HUES64 (cell line): ENCODE measurements at regions not wholly inside any gene's neighbourhood (a gene's known extent, or its start where the extent isn't known, plus 50 kb on each side); places are given as distances from the start of the nearest gene placed in this dataset.

ENCODE experiments used
- H3K27ac ChIP-seq: 2 replicates; pipeline ENCODE4 v1.7.0; 2013; ENCODE audit warnings: low read depth, low read length, inconsistent platforms
- H3K27me3 ChIP-seq: 2 replicates; pipeline ENCODE4 v1.6.1; 2013; ENCODE audit warnings: mild to moderate bottlenecking, low read length; ENCODE audit not compliant: insufficient read depth
- H3K36me3 ChIP-seq: 2 replicates; pipeline ENCODE4 v1.6.1; 2013; ENCODE audit warnings: mild to moderate bottlenecking, low read length; ENCODE audit not compliant: insufficient read depth
- H3K4me1 ChIP-seq: 2 replicates; pipeline ENCODE4 v1.6.1; 2013; ENCODE audit warnings: mild to moderate bottlenecking, low read length, moderate library complexity; ENCODE audit not compliant: insufficient read depth
- H3K4me3 ChIP-seq: 2 replicates; pipeline ENCODE4 v1.5.1; 2013; ENCODE audit warnings: mild to moderate bottlenecking, low read length, moderate library complexity
- H3K9ac ChIP-seq: 2 replicates; pipeline ENCODE4 v1.6.1; 2013; ENCODE audit warnings: mild to moderate bottlenecking, low read depth, low read length
- H3K9me3 ChIP-seq: 2 replicates; pipeline ENCODE4 v1.6.1; 2013; ENCODE audit warnings: low read depth, low read length; ENCODE audit not compliant: insufficient read depth
- WGBS: fragments of 150-250, 120-280 bp; methylation state at CpG from one replicate; pipeline ENCODE4 v1.1.7; 2013; ENCODE audit warnings: missing lambda C conversion rate; 5-methylcytosine and 5-hydroxymethylcytosine counted together

- Histone ChIP-seq H3K9ac (no peak overlapping the region), H3K4me3 (no peak overlapping the region), H3K4me1 (no peaks in the 10 kb centered on the region), H3K9me3 (no peaks in the 10 kb centered on the region), H3K27me3 (no peaks in the 10 kb centered on the region), H3K27ac (no peak overlapping the region), H3K36me3 (no peaks in the 10 kb centered on the region)
- 95% methylated on average over 5 of the region's 5 CpGs for WGBS
Measured at GRCh38 chr15:96124436-96124835, 206.1 kb upstream of the NR2F2 start.

GRCh38 chr15:96125721-96126415 is 204.6 kb upstream of the NR2F2 start:
- no peaks in the 10 kb centered on the region for H3K9me3 ChIP-seq
- no peaks in the 10 kb centered on the region for H3K36me3 ChIP-seq
- no peak overlapping the region for H3K9ac ChIP-seq
- H3K27ac ChIP-seq: no peak overlapping the region
- WGBS: 82% methylated on average over 2 of the region's 5 CpGs
- H3K4me1 ChIP-seq: no peaks in the 10 kb centered on the region
- H3K4me3 ChIP-seq: no peak overlapping the region
- no peaks in the 10 kb centered on the region for H3K27me3 ChIP-seq

GRCh38 chr15:96126859-96127258 is 203.6 kb upstream of the NR2F2 start:
- H3K36me3 ChIP-seq: no peaks in the 10 kb centered on the region
- H3K4me3 ChIP-seq: no peak overlapping the region
- WGBS: 92% methylated on average over 5 of the region's 5 CpGs
- no peaks in the 10 kb centered on the region for H3K9me3 ChIP-seq
- no peaks in the 10 kb centered on the region for H3K27me3 ChIP-seq
- no peaks in the 10 kb centered on the region for H3K4me1 ChIP-seq
- H3K9ac ChIP-seq: no peak overlapping the region
- H3K27ac ChIP-seq: no peak overlapping the region

DNA sequence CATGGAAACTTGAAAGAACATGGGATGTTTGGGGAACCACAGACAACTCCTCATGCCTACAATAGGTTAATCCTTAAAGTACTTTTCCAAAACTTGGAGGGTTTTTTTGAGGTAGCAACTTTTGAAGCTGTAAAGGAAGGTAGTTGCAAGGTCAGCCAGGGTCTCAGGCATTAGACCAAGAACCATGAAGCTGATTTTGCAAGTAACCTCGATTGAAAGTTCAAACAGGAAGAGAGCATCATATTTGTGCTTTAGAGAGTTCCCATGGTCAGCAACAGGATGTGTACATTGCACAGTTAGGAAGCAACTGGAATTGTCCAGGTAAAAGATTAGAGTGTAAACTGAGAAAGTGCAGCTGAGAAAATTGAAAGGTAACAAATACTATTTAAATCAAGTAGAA is 199.8 kb upstream of the NR2F2 start:
- no peak overlapping the region for H3K27ac ChIP-seq
- H3K4me3 ChIP-seq: no peak overlapping the region
- 88% methylated on average over 1 of the region's 1 CpG for WGBS
- H3K36me3 ChIP-seq: no peaks in the 10 kb centered on the region
- H3K9ac ChIP-seq: no peak overlapping the region
- no peaks in the 10 kb centered on the region for H3K4me1 ChIP-seq
- H3K27me3 ChIP-seq: no peaks in the 10 kb centered on the region
- H3K9me3 ChIP-seq: no peaks in the 10 kb centered on the region

DNA sequence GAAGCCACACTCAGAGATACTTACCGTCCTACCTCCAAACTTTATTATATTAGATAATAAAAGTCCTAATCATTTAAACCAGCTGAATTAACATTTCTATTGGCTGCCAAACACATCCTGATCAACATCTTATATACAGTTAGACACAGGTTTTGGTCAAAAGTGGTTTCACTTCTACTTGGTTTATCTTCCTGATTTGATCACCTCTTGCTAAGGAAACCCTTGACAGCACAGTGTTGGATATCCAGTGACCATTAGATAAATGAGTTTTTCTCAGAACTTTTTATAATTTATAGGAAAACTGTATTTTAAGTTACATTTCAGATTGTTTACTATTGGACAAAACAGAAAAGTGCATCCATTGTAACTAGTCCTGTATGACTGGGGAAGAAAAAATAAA is 198.4 kb upstream of the NR2F2 start:
- no peaks in the 10 kb centered on the region for H3K9me3 ChIP-seq
- no peaks in the 10 kb centered on the region for H3K27me3 ChIP-seq
- no peaks in the 10 kb centered on the region for H3K4me1 ChIP-seq
- H3K9ac ChIP-seq: no peak overlapping the region
- no peak overlapping the region for H3K27ac ChIP-seq
- H3K4me3 ChIP-seq: no peak overlapping the region
- no CpG with 5 or more reads among the region's 1 CpG for WGBS
- H3K36me3 ChIP-seq: no peaks in the 10 kb centered on the region

- WGBS: 96% methylated on average over 36 of the region's 36 CpGs
- H3K9me3 ChIP-seq: no peaks in the 10 kb centered on the region
- H3K9ac ChIP-seq: no peak overlapping the region
- H3K4me3 ChIP-seq: no peak overlapping the region
- no peaks in the 10 kb centered on the region for H3K27me3 ChIP-seq
- no peak overlapping the region for H3K27ac ChIP-seq
- H3K4me1 ChIP-seq: no peaks in the 10 kb centered on the region
- H3K36me3 ChIP-seq: no peaks in the 10 kb centered on the region
Measured at GRCh38 chr15:96135166-96136093, 195.1 kb upstream of the NR2F2 start.

DNA sequence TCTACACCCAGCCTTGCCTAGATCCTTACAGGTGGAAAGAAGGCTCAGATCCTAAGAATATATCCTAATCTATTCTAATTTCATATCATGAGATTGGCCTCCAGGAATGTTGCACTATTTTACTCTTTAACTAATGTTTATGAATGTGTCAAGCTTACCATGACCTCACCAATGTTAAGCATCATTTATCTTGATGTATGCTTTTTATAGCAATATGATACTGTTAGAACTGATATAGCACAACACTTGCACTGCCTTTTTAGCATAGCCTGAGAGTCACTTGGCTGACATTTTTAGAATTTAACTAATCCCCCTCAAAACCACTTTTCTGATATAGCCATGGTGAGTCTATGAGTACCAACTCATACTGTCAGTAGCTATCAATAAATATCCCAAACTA is 191.5 kb upstream of the NR2F2 start:
- Histone ChIP-seq H3K9me3 (no peaks in the 10 kb centered on the region), H3K4me3 (no peak overlapping the region), H3K4me1 (no peaks in the 10 kb centered on the region), H3K9ac (no peak overlapping the region), H3K36me3 (no peaks in the 10 kb centered on the region), H3K27ac (no peak overlapping the region), H3K27me3 (no peaks in the 10 kb centered on the region)

- H3K9me3 ChIP-seq: no peaks in the 10 kb centered on the region
- H3K9ac ChIP-seq: no peak overlapping the region
- no peaks in the 10 kb centered on the region for H3K27me3 ChIP-seq
- H3K4me1 ChIP-seq: no peaks in the 10 kb centered on the region
- no peak overlapping the region for H3K4me3 ChIP-seq
- no peaks in the 10 kb centered on the region for H3K36me3 ChIP-seq
- 91% methylated on average over 2 of the region's 5 CpGs for WGBS
- H3K27ac ChIP-seq: no peak overlapping the region
Measured at GRCh38 chr15:96142498-96142897, 188.0 kb upstream of the NR2F2 start.

DNA sequence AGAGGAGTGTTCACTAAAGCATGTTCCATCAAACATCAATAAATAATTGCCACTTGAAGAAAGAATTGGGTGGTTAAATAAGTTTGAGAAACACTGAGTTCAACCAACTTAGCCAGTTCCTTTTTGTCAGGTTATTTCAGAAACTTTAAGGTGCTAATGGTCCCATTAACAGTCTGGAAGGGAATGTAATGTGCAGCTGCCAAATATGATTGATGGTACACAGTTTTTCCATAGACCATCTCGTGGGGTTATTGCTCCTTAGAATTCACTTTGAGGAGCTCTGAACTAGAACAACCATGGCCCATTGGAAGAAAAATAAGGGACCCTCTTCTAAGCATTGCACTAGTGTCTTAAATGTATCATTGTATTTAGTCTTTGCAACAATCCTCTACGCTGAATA is 185.8 kb upstream of the NR2F2 start:
- Histone ChIP-seq H3K27ac (no peak overlapping the region), H3K36me3 (no peaks in the 10 kb centered on the region), H3K9ac (no peak overlapping the region), H3K9me3 (no peaks in the 10 kb centered on the region), H3K4me3 (no peak overlapping the region), H3K27me3 (no peaks in the 10 kb centered on the region), H3K4me1 (no peaks in the 10 kb centered on the region)
- 93% methylated on average over 2 of the region's 2 CpGs for WGBS

DNA sequence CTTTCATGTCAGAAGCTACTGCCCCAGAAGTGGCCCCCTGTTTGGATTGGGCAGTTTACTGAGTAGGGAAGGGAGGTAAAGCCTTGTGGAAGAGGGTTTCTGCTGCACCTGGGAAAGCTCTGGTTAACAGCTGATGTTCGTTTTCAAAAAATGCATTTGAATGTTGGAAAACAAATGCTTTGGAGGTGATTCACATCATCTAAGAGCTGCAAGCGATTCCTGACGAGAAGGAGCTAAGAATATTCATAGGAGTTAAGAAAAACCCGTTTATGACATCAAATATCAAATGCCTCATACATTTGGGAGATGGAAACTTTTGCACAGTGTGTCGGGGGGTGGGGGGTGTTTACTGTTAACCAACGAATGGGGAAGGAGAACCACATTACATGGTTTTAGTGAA is 183.8 kb upstream of the NR2F2 start:
- Histone ChIP-seq H3K4me3 (no peak overlapping the region), H3K27me3 (no peaks in the 10 kb centered on the region), H3K9me3 (no peaks in the 10 kb centered on the region), H3K27ac (no peak overlapping the region), H3K9ac (no peak overlapping the region), H3K36me3 (no peaks in the 10 kb centered on the region), H3K4me1 (no peaks in the 10 kb centered on the region)
- 82% methylated on average over 5 of the region's 6 CpGs for WGBS

GRCh38 chr15:96147267-96147666 is 183.2 kb upstream of the NR2F2 start:
- H3K4me1 ChIP-seq: no peaks in the 10 kb centered on the region
- H3K9ac ChIP-seq: no peak overlapping the region
- H3K27me3 ChIP-seq: no peaks in the 10 kb centered on the region
- 93% methylated on average over 3 of the region's 3 CpGs for WGBS
- no peaks in the 10 kb centered on the region for H3K9me3 ChIP-seq
- no peaks in the 10 kb centered on the region for H3K36me3 ChIP-seq
- H3K4me3 ChIP-seq: no peak overlapping the region
- H3K27ac ChIP-seq: no peak overlapping the region
